GM21447 (cell line): ENCODE measurements at regions not wholly inside any gene's neighbourhood (a gene's known extent, or its start where the extent isn't known, plus 50 kb on each side); places are given as distances from the start of the nearest gene placed in this dataset.
"Not testable (repeated sequence)": the region's sequence is repeated elsewhere in the genome, so short reads cannot be mapped to it uniquely, and the experiment has no call there.

Experiments
- ATAC-seq: cut with Tn5 transposase; IDR thresholded peaks from one replicate; pipeline ENCODE4 v1.9.1; 2021; ENCODE audit not compliant: unreplicated experiment

GRCh38 chr11:15686259-15686658 is 571.5 kb downstream of the INSC start:
- not testable (repeated sequence) for ATAC-seq

GRCh38 chr11:15687342-15687741 is 572.6 kb downstream of the INSC start:
- no peak for ATAC-seq

DNA sequence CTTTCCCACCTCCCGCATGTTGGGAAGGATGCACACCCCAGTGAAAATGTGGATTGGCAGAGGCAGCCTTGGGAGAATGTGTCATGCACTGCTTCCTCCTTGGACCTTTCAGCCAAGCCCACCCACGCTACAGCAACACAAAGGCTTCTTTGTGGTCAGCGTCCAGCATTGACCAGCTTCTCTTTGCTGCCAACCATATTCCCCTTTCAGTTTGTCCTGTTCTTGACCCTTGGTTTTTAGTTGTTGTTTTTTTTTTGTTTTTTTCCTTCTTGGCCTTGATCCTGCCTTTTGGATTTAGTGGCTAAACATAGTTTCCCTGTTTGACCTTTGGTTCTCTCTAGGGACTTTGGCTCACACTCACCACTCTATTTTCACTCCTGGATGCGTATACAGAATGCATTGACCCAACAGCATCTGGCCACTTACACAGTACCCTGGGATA is 573.6 kb downstream of the INSC start:
- ATAC-seq, result no peak

DNA sequence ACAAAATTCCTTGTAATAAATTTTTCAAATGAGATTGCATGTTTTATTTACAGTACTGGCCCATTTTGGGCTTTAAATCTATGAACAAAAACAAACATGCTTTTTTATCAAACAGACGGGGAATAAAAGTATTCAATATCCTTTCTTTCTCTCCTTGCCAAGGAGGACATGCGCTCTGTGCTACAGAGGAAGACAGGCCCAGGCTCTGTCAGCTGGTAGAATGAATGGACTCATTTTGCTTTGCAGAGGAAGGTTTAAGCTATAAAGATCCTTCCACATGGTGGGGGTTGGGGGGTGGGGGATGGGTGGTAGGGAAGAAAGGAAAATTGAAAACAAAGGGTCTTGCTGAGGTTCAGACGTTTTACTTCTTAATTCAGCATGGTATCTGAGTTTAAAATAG is 575.6 kb downstream of the INSC start:
- ATAC-seq, result no peak

DNA sequence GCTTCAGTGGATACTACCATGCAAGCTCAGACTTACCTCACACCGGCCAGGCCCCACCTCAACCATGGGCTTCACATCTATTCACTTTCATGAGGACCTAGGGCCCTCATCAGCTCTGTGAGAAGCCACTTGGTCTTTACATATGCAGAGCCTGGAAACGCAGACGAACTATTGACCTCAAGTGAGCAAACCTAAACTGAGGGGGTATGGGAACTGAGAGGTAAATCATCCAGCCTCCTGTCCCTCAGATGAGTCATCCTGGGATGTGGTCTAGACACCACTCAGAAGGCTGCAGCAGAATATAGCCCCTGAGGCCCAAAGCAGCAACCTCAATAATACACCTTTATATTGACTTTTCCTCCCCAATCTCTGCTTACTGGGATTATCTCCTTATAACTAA is 578.0 kb downstream of the INSC start:
- no peak for ATAC-seq

DNA sequence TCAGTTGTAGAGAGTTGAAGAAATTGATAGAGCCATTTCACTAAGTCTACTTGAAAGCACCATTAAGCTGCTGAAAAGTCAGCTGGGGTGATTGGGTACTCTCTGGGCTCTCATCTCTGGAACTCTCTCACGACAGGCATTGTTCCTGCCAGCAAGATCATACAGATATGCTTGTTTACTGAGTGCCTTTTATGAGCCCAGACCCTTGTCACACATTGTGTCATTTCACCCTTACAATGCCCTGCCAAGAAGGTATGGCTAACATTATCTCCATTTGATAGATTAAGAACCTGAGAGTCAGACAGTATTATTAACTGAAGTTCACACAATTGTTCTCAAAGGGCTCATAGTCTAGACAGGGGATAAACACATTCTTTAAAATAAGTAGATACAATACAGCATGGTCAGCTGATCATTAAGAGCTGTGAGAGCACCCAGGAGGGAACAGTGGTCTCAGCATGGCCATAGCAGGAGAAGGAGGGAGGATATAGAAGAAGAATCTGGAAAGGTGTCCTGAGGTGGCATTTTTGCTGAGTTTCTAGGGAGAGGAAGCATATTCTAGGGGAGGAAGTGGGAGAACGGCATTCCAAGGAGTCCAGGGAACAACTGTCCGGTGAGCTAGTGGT is 580.5 kb downstream of the INSC start:
- ATAC-seq, result no peak

- ATAC-seq, result no peak
Measured at GRCh38 chr11:15696069-15696468, 581.3 kb downstream of the INSC start.

- no peak for ATAC-seq
Measured at GRCh38 chr11:15697437-15698236, 582.9 kb downstream of the INSC start.

- ATAC-seq, result no peak
Measured at GRCh38 chr11:15698855-15699254, 584.1 kb downstream of the INSC start.

GRCh38 chr11:15699978-15700377 is 585.3 kb downstream of the INSC start:
- ATAC-seq, result no peak

DNA sequence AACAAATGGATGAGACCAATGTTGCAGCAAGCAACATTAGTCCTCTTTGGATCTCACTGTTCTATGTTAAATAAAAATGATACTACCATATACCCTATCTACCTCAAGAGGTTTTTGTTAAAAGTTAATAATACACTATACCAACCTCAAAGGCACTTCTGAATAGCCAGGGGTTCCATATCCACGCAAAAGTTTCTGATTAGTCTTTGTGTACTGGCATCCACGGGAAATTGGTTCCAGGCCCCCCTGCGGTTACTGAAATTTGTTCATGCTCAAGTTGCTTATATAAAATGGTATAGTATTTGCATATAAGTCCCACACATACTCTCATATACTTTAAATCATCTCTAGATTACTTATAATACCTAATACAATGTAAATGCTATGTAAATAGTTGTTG is 585.7 kb downstream of the INSC start:
- ATAC-seq, result no peak

- ATAC-seq, result no peak
Measured at GRCh38 chr11:15704064-15704463, 589.3 kb downstream of the INSC start.

DNA sequence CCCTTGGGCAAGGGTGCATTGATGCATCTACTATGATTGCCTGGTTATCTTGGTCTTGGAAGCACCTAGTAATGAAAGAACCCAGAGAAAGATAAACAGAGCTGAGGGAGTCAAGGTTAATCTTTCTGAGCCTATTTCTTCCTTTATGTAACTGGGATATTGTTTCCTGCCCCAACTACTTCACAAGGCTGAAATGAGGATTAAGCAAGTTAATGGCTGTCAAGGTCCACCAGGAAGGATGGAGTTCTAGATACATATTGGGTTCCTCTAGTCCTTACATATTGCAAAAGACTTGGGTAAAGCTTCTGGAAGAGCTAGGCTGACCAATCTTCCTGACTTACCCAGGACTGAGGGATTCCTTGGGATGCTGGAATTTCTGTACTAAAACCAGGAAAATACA is 589.8 kb downstream of the INSC start:
- ATAC-seq, result no peak

DNA sequence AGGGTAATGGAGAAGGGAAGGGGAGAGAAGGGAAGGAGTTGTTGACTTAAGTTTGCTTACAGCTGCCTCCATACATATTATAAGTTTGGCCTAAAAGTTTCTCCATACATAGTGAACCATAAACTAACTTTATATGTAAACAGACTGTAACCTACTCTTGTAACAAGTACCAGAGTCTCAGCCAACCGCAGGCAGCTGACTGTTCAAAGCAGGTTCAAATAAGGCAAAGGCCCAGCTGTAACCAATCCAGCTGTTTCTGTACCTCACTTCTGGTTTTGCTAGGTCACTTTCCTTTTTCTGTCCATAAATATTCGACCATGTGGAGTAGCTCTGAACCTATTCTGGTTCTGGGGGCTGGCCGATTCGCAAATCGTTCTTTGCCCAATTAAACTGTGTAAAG is 591.2 kb downstream of the INSC start:
- ATAC-seq, result no peak

- no peak for ATAC-seq
Measured at GRCh38 chr11:15707194-15707593, 592.5 kb downstream of the INSC start.

DNA sequence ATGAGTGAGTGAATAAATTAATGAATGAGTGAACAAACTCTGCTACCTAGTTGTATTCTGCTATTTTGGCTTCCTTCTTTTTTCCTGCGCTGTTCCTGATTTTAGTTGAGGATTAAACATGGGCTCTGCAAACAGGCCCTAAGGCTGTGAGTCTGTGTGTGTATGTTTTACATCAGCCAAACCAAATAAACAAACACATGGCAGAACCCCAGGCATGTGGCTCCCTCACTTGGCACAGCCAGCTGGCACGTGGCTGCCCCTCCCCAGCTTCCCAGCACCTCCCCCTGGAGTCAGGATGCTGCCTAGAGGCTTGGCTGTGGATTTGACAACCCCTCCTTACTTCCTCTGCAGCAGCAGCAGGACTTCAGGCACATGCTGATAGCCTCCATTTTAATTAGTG is 593.2 kb downstream of the INSC start:
- ATAC-seq, result no peak

DNA sequence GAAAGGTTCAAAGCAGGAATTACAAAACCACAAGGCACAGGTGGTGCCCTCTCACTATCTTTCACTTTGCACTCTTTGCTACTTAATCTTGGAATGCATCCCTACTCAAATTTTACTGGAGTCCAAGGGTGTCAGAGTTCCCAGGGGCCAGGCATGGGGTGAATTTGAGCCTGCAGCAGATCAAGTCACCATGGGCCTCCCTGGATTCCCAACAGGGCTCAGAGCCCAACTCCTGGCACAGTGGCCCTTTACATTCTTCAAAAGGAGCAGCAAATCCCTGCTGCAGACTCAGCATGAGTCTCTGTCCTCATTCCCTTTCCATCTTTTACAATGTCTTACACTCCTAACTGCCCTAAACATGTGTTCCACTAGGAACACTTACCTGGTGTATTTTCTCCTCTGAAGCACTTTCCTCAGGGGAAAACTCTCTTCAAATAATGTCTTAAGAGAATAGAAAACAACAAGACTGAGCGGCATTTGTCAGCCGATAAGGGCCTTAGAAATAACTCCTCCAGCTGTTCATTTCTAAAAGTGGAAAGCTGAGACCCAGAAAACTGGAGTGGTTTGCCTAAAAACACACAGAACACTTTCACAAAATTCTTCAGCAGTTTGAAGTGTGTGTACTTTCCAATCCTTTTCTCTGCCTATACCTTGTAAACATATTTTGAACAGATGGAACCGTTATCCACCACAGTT is 596.0 kb downstream of the INSC start:
- no peak for ATAC-seq

- no peak for ATAC-seq
Measured at GRCh38 chr11:15711311-15711710, 596.6 kb downstream of the INSC start.

GRCh38 chr11:15714641-15715399 is 600.1 kb downstream of the INSC start:
- no peak for ATAC-seq

GRCh38 chr11:15716550-15716949 is 601.8 kb downstream of the INSC start:
- no peak for ATAC-seq

GRCh38 chr11:15720460-15720859 is 605.7 kb downstream of the INSC start:
- no peak for ATAC-seq
